HG02938 (cell line): ENCODE measurements at regions not wholly inside any gene's neighbourhood (a gene's known extent, or its start where the extent isn't known, plus 50 kb on each side); places are given as distances from the start of the nearest gene placed in this dataset.

Experiments
- ATAC-seq: cut with Tn5 transposase; IDR thresholded peaks from one replicate; pipeline ENCODE4 v1.9.1; 2021; ENCODE audit warnings: mild to moderate bottlenecking, moderate library complexity; ENCODE audit not compliant: unreplicated experiment

- no peak for ATAC-seq
These were observed 325.8 kb upstream of the ZMIZ1 start for GRCh38 chr10:78742730-78743615.

GRCh38 chr10:78744056-78744455, 324.7 kb upstream of the ZMIZ1 start:
- ATAC-seq: no peak

GRCh38 chr10:78744491-78745090, 324.2 kb upstream of the ZMIZ1 start:
- ATAC-seq: no peak

- no peak for ATAC-seq
These were observed 323.3 kb upstream of the ZMIZ1 start for GRCh38 chr10:78745441-78745840.

- ATAC-seq: no peak
These were observed 322.5 kb upstream of the ZMIZ1 start for GRCh38 chr10:78746155-78746763.

- ATAC-seq: no peak
These were observed 321.1 kb upstream of the ZMIZ1 start for GRCh38 chr10:78747401-78748234.

GRCh38 chr10:78748235-78748533, 320.6 kb upstream of the ZMIZ1 start:
- ATAC-seq: no peak

- ATAC-seq: no peak
These were observed 319.6 kb upstream of the ZMIZ1 start for GRCh38 chr10:78749200-78749599.

- no peak for ATAC-seq
These were observed 318.9 kb upstream of the ZMIZ1 start for GRCh38 chr10:78749898-78750297.

GRCh38 chr10:78750418-78750817, 318.3 kb upstream of the ZMIZ1 start:
- ATAC-seq: no peak

- no peak for ATAC-seq
These were observed 317.1 kb upstream of the ZMIZ1 start for GRCh38 chr10:78751716-78752115.

GRCh38 chr10:78752221-78752620, 316.5 kb upstream of the ZMIZ1 start:
- ATAC-seq: no peak

- ATAC-seq: no peak
These were observed 316.1 kb upstream of the ZMIZ1 start for GRCh38 chr10:78752708-78753107.

GRCh38 chr10:78754269-78755062, 314.3 kb upstream of the ZMIZ1 start:
- ATAC-seq: no peak

GRCh38 chr10:78755063-78755701, 313.6 kb upstream of the ZMIZ1 start:
- ATAC-seq: no peak

- no peak for ATAC-seq
These were observed 312.8 kb upstream of the ZMIZ1 start for GRCh38 chr10:78755877-78756455.

GRCh38 chr10:78756604-78757343, 312.0 kb upstream of the ZMIZ1 start:
- ATAC-seq: no peak

GRCh38 chr10:78757344-78757925, 311.3 kb upstream of the ZMIZ1 start:
- ATAC-seq: no peak

- no peak for ATAC-seq
These were observed 310.6 kb upstream of the ZMIZ1 start for GRCh38 chr10:78758176-78758575.
